Gastrocnemius medialis (tissue), 4 donors: ENCODE measurements at regions not wholly inside any gene's neighbourhood (a gene's known extent, or its start where the extent isn't known, plus 50 kb on each side); places are given as distances from the start of the nearest gene placed in this dataset.

ENCODE experiments used
- POLR2A ChIP-seq, 2 donors: fragments of 450-650 bp; IDR thresholded peaks; one replicate each; pipeline ENCODE4 v1.6.1; 2017; ENCODE audit warnings: antibody characterized with exemption in 2 of 2, mild to moderate bottlenecking in 2 of 2, moderate library complexity in 2 of 2
- TF ChIP-seq, protein P1 (sequence below), 5 experiments: fragments of 450-650 bp in 3 of 5; fragments of 200-600 bp in 2 of 5; sonication (generic) in 2 of 5; IDR thresholded peaks in 4 of 5; conservative IDR thresholded peaks in 1 of 5; 1 replicate in 4 of 5; 2 replicates in 1 of 5; pipeline ENCODE4 v1.5.1; 2016 to 2019; ENCODE audit warnings: antibody characterized with exemption in 5 of 5, mild to moderate bottlenecking in 3 of 5, moderate library complexity in 3 of 5

DNA sequence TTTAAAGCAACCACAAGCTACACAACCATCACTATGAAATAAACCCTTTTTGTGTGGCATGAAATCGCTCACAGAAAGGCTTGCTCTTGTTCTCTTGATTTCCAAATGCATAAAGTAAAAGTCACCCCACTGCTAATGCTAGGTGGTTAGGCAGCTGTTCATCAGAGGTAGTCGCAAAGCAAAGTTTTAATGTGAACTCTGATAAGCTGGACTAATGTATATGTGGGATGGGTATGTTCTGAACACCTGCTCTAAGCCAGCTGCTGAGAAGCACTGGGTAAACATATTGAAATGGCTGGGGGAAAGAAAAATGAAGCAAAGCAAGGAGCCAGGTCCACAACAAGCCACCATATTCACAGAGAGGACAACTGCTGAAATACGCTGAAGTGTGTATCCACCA lies 142.3 kb downstream of the KLF12 start:
- TF ChIP-seq, protein P1, sequence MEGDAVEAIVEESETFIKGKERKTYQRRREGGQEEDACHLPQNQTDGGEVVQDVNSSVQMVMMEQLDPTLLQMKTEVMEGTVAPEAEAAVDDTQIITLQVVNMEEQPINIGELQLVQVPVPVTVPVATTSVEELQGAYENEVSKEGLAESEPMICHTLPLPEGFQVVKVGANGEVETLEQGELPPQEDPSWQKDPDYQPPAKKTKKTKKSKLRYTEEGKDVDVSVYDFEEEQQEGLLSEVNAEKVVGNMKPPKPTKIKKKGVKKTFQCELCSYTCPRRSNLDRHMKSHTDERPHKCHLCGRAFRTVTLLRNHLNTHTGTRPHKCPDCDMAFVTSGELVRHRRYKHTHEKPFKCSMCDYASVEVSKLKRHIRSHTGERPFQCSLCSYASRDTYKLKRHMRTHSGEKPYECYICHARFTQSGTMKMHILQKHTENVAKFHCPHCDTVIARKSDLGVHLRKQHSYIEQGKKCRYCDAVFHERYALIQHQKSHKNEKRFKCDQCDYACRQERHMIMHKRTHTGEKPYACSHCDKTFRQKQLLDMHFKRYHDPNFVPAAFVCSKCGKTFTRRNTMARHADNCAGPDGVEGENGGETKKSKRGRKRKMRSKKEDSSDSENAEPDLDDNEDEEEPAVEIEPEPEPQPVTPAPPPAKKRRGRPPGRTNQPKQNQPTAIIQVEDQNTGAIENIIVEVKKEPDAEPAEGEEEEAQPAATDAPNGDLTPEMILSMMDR (IDR thresholded peaks at IDR 0.05 in 4 of 5, conservative IDR thresholded peaks at IDR 0.05 in 1 of 5) = no peak
- no peak for TF ChIP-seq POLR2A (IDR thresholded peaks at IDR 0.05)
